Left cardiac atrium (tissue), 4 donors: ENCODE measurements at regions not wholly inside any gene's neighbourhood (a gene's known extent, or its start where the extent isn't known, plus 50 kb on each side); places are given as distances from the start of the nearest gene placed in this dataset.

Experiments
- ATAC-seq, 2 donors: fragments of 200-7000 bp; cut with Tn5 transposase; one replicate each; pipeline ENCODE4 v1.9.1; 2020; ENCODE audit warnings: mild to moderate bottlenecking in 2 of 2, moderate library complexity in 2 of 2
- DNase-seq: peaks from one replicate; pipeline ENCODE4 v3.0.0-alpha.2; 2020
- intact Hi-C, 2 donors: fragments of 100-400 bp; cut with DNase I; formaldehyde crosslinking; loops; one replicate each; pipeline versions ENCODE4 v1.14.1 to v1.15.1; 2022 to 2023
- donor health status: DM: no; HTN: yes; CAD: no.
- donor health status: DM: no; HTN: yes; CAD: no; lungs with severe emphysema.
- donor health status: DM: yes; HTN: yes; CAD: no.
- donor health status: Dilated cardiomyopathy.

DNA sequence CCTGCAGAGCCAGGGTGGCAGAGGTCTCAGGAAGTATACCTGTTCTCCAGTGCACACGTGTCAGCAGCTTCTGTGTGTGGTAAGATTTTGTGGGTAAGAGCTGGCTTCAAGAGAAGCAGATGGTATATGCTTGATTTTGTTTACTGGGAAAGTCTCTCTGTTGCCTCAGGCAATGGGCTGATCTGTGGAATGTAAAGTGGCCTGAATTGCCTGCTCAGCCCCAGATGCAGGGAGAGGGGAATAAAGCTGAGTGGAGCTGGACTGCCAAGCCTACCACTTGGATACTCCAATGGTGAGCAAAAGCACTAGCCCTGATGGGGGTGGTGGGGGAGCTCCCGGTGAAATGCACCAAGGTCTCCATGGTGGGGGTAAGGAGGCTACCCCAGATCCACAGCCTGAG is 156.1 kb downstream of the WDR11 start:
- intact Hi-C loops, result no loop called here
- ATAC-seq, result no peak

DNA sequence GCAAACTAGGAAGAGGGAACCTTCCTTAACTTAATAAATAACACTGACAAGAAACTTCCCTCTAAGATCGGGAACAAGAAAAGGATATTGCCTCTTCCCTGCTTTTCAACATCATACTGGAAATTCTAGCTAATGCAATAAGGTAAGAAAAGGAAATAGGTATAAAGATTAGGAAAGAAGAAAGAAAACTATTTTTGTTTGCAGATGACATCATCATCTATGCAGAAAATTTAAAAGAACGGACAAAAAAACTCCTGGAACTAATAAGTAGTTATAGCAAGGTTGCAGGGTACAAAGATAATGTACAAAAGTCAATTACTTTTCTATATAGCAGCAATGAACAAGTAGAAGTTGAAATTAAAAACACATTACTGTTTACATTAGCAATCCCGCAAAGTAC is 164.8 kb downstream of the WDR11 start:
- intact Hi-C loops, result no loop called here
- ATAC-seq (no peak), DNase-seq (no peak)

More for the DNA sequence above, 156.1 kb downstream of the WDR11 start:
- DNase-seq, result no peak

DNA sequence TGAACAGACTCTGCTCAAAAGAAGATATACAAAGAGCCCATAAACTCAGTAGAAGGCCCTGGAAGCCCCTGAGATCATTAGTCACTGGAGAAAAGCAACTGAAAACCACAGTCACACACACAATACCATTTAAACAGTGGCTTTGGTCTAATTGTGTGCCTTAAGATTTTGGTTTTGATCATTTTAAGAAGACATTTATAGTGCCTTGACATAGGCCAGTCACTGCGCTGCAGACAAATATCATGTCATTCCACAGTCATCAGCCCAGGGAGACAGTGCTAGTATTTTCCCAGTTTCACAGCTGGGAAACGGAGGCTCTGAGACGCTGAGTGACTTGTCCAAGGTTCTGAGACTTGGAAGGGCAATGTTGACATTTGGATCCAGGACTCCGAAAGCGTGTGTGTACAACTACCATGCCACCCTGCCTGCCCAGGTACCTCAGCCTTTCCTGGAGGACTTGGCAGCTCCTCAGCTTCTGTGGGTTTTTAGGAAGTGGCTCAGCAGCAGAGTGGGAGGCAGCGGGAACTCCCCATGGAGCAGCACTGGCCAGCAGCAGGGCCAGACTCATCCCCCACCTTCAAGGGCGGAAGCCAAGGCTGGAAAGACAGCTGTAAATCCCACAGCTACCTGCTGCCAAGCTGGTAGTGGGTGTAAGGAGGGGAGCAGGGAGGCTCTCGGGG is 173.9 kb downstream of the WDR11 start:
- DNase-seq, result no peak
- no peak for ATAC-seq
- intact Hi-C loops, result no loop called here

DNA sequence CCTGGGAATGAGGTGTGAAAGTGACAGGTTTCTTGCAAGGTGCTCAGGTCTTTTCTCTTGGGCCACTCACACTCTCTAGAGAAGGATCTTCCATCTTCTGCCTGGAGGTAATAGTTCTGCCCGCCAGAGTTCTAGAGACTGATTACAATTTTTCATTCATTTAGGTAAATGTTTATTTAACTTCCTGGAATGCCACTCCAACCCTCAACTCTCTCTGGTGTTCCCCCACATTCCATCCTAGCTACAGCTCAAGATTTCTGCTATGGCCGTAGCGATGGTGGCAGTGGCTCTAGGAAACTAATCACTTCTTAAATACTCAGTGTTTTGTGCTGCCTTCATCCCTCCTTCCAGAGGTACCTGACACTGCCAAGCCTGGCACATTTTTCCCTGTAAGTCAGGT is 174.6 kb downstream of the WDR11 start:
- intact Hi-C loops, result no loop called here

DNA sequence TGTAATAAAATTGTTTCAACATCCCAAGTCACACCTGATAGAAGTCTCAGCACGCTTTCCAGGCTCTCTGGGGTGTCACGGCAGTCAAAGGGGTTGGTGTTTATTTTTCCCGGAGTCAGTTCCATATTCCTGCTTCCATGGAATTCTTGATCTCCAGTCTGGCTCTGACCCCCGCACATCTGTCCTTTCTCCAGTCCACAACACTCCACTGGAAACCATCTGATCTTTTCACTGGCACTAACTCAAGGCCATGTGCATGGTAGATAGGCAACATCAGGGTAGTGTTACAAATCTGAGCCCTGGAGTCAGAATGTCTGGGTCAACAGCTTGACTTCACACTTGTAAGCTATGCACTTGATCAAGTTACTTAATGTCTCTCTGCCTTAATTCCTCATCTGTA is 176.2 kb downstream of the WDR11 start:
- ATAC-seq (no peak), DNase-seq (no peak)
- intact Hi-C loops, result no loop called here

More for the DNA sequence above, 174.6 kb downstream of the WDR11 start:
- DNase-seq (no peak), ATAC-seq (no peak)

DNA sequence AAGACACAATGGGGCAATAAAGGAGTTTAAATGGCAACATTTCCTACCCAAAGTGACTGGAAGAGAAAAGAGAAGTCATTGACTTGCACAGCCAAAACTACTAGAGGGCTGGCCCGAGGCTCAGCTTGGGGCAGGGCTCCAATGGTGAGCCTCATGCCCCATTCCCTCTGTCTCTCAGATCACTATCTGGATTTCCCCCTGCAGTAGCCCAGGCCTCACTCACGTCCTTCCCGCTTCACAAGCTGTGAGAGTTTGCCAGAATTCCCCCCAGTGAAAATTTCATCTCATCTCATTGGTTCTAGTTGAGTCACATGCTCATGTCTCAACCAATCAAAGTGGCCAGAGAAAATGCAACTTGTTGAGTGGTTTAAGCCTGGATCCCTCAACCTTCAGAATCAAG is 181.3 kb downstream of the WDR11 start:
- no peak for ATAC-seq
- intact Hi-C loops, result no loop called here

DNA sequence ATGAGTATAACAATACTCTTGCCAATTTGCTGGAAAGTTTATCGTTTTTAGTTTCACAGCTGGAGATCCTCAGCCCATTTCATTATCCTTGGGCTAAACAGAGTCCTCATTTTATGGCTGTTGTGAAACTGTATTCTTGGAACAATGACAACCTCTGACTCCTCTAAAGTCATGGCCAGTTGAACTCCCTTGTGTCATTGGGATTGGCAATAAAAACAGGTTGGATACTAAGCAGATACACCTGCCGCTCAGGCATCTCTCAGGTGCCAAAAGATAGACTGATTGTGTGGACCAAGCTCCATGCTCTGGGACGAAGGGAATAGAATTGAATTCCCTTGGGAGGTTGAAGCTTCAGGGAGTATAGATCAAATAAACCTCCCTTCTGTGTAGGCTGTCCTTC is 182.2 kb downstream of the WDR11 start:
- ATAC-seq, result peak; percentile 56 to 57
- DNase-seq, result no peak
- intact Hi-C loops, result no loop called here

More for the DNA sequence above, 181.3 kb downstream of the WDR11 start:
- no peak for DNase-seq

DNA sequence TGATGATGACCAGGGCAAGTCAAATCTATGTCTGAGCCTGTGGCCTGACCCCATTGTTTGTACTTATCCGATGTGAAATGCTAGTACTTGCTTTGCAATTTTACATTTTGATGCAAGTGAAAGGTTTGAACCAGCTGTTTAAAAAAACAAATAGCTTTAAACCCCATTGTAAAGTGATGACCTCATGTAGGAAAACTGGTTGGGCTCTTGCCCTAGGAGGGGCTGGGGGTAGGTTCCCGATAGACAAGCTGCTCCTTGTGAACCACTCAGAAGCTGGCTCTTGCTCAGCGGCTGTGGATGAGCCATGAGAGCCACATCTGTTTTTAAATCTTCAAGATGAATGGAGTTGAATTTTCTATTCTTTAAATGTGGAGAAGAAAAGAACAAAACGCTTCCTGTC is 185.3 kb downstream of the WDR11 start:
- peak in 1 of 2 donors; percentile 75 for ATAC-seq
- intact Hi-C loops, result no loop called here
- DNase-seq, result no peak

DNA sequence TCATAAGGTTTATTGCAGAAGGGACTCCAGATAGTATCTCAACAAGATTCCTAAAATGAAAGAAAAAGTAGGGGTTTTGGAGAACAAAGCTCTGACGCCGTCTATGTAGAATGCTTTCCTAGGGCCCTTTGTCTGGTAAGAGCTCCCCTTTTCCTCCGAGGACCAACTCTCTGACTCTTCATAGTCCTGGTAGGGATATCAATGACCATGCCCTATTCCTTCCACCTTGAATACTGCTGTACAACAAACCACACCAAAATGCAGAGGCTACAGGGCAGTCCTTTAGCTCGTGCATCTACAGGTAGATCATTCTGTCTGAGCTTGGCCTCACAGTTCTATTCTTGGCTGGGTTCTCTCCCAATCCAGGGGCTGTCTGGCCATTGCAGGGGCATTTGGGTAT is 190.3 kb downstream of the WDR11 start:
- intact Hi-C loops, result no loop called here
- DNase-seq (no peak), ATAC-seq (no peak)

DNA sequence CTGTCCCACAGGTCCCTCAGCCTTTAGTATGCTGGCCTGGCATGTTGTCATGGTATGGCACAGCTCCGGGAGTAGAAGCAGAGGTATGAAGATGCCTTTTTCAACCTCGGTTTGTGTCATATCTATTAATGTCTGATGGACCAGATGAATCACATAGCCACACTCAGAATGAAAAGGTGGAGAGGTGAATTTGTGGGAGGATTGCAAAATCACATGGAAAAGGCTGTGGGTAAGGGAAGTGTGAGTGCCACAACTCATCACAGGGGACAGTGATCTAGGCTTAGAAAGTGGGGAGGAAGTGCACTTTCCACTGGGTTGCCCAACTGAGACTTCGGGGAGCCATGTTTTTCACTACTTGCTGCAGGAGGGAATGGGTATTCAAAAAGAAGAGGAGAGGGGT is 190.7 kb downstream of the WDR11 start:
- ATAC-seq, result no peak
- intact Hi-C loops, result no loop called here
- no peak for DNase-seq

DNA sequence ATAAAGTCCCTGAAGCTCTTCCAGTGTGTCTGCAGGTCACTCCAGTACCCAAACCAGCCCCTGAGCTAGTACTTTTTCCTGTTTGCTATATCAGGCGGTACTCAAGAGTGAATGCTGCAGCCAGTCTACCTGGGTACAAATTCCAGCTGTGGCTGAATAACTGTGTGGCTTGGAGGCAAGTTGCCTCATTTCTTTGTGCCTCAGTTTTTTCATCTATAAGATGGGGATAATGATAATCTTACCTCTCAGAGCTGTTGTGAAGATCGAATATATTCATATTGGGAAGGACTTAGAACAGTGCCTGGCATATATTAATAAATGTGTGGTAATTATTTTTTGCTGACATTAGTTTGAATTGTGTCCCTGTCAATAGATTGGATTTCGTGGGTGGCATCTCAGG is 191.2 kb downstream of the WDR11 start:
- DNase-seq (no peak), ATAC-seq (no peak)
- intact Hi-C loops, result no loop called here

DNA sequence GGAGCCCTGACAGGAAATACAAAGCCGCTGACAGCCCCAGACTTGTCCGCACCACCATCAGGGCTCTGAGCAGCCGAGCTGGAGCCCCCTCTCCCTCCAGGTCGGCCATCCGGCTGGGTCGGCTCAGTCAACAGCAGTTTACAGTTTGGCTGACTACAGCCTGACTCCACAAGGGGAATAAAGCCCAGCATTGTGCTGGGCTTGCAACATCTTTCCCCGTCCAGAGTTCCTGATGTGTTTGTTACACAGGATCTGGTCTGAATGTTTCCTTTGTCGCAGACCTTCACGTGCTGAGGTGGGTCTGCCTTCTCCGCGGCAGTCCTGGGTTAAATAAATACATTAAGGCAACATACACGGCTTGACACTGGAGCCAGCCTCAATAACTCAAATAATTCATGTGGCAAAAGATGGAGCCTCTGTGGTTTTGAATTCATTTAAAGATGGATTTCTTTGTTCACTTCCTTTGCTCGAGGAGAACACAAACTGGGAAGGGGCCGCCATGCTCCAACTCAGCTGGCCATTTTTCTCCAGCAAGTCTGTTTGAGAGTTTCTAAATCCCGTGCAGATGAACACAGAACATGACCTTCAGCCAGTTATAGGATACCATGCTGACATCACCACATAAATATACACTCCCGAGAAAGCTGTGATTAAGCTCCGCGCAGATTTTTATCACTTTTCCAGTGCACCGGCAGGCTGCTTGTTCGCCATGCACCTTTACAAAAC is 192.1 kb downstream of the WDR11 start:
- ATAC-seq (peak; percentile 19 to 34), DNase-seq (no peak)
- intact Hi-C loops, result no loop called here

DNA sequence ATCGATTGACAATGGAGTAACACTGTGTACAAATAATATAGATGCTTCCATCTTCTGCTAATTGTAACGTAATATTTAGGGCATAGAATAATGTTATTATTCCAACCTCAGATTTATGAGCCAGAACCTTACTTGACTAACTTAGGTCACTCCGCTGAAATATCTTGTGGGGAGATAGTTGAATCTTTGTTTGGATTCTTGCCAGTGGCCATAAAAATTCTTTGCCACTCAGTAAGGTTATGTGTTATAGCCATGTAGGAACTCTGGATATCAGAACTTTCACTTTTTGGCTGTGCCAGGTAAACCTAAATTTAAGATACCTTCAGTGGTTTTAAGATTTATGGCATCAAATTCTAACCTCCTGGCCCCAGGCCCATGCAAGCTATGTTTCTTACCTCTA is 197.6 kb downstream of the WDR11 start:
- intact Hi-C loops, result no loop called here
- no peak for ATAC-seq
- no peak for DNase-seq

DNA sequence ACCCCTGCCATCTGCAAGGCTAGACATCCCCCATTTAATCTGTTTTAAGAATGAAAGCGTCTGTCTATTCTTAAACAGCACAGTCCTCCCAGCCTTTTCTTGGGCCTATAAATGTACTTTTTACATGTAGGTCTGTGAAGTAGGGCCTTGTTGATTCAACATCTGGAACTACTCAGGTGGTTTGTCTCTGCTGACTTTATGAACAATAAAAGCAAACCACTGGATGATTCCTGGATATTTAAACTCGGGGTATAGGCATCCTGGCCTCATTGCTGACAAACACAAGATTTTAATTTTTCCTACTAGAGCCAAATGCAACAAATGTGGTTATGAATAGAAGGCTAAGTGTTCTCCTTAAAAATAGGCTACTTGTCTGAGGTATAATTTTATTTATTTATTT is 198.3 kb downstream of the WDR11 start:
- no peak for DNase-seq
- intact Hi-C loops, result no loop called here

DNA sequence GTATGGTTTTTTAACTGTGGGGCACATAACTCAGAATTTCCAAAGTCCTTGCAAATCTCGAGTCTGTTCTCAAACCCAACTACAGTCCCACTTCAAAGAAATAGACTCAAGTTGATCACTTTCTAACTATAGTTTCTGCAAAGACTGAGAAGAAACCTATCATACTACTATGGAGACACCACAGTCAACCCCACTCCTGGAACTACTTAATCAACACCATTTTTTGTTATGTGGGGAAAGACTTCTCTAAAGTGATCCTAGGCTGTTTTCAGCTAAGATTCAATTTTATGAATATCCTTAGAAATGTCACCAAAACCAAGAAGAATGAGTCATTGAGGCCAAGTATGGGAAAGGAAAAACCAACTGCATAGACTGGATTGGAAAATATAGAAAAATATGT is 198.8 kb downstream of the WDR11 start:
- intact Hi-C loops, result no loop called here
- DNase-seq (no peak), ATAC-seq (no peak)

More for the DNA sequence above, 198.3 kb downstream of the WDR11 start:
- no peak for ATAC-seq

DNA sequence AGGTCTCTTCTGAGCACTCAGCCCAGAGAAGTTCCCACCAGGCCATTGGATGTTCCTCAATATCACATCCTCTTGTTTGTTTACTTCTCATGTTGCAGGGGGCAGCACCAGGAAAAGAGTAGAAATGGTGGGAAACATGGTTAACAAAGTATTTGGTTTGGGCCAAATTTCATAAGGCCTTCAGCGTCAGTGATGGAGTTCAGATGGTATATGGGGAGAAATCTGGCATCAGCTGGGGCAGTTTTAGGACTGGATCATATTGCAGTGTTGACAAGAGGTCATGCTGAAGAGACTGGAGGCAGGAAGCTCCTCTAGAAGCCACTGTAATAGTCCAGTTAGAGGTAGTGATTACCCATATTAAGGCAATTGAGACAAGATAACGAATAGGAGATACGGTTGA is 200.0 kb downstream of the WDR11 start:
- ATAC-seq (no peak), DNase-seq (no peak)
- intact Hi-C loops, result no loop called here

DNA sequence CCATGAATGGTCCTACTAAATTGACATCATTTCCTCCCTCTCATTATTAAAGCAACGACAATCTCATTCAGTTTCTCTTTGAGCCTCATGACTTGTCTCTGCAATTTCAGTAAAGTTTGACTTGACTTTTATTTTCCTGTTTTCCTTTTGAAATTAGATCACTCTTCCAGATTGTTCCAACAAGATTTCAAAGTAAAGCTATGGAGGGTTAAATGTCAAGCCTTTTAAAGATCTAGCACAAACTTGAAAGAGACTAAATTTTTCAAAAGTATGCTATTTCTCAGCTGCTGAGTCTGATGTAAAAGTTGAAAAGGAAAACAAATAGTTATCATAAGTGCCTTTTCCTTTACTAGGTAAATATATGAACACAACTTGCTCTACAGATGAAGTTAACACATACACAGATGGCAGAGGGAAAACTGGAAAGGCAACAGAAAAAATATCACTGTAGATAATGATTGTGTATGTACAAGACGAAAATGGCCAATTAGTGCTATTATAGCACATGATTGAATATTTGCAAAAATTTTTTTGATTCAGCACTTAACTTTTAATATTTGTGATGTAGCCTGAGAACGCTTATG is 200.6 kb downstream of the WDR11 start:
- no peak for ATAC-seq
- intact Hi-C loops, result no loop called here
- no peak for DNase-seq

DNA sequence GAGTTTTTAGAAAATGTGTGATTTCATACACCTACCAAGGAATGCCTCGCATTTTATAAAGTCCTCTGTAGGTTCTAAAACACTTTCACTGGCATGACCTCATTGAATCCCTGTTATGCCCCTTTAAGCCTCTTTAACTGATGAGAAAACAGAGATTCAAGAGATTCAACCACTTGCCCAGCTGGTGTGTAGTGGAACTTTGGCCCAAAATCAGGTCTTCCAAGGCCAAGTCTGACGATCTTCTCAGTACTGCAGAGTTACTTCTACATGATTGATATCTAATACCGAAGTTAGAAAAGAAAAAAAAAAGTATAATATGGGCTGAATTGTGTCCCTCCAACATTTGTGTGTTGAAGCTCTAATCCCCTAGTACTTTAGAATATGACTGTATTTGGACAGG is 202.0 kb downstream of the WDR11 start:
- ATAC-seq (no peak), DNase-seq (no peak)
- intact Hi-C loops, result no loop called here

DNA sequence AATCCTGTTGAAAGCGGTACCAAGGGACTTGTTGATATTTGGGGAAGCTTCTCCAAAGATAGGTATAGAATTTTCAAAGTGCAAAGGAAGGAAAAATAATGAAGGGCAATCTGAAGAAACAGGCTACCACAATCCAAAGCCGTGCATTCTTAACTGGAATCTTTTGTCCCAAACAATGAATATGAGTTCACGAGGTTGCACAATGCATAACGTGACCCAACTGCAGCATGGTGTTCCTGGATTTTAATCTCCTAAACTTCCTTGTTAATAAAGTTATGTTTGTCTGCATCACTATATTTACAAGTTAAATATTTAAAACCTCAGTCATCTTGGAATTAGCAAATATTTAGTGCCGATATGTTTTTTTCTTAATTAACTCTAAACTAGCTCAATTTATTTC is 203.7 kb downstream of the WDR11 start:
- ATAC-seq (no peak), DNase-seq (no peak)
- intact Hi-C loops, result no loop called here

DNA sequence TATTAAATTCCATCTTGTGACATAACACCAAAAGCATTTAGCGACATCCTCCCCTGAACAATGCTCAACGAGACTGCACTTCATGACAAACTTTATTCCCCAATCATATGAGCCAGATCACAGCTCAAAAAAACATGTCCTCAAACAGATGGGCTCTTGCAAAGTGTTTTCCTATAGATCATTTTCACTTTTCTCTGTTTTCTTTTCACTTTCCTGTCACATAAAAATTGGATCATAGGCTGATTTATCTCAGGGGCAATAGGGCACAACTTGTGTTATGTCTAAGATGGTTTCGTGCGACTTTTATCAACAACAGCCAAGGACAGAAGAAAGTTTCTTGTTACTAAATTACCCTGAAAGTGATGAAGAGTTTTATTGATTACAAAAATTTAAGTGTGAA is 206.1 kb downstream of the WDR11 start:
- no peak for DNase-seq
- intact Hi-C loops, result no loop called here
- no peak for ATAC-seq

DNA sequence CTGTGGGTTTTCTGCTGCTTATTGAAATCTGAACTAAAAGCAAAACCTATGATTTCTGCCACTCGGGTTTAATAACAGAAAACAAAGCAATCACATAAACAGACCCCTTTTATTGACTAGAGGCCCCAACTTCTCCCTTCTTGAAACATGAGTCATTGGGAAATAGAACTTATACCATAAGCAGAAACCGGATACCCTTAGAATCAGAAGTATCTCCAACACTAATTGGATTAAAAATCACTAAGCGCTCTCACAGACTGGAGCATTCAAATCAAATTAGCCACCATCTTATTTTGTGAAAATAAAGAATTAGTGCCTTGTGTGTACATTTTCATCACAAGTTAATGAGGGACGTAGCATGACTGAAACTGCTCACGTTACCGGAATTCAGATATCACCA is 206.9 kb downstream of the WDR11 start:
- intact Hi-C loops, result no loop called here
- ATAC-seq (no peak), DNase-seq (no peak)
